HEK293 (cell line): ENCODE measurements at regions not wholly inside any gene's neighbourhood (a gene's known extent, or its start where the extent isn't known, plus 50 kb on each side); places are given as distances from the start of the nearest gene placed in this dataset.

Experiments used
- CTCF ChIA-PET: fragments of 350-600 bp; formaldehyde crosslinking; extraction: SDS; loops from one replicate; lab custom pipeline; 2021; ENCODE audit warnings: antibody characterized with exemption; lab: Yijun Ruan, JAX
- POLR2A ChIA-PET: fragments of 300-600 bp; formaldehyde crosslinking; extraction: SDS; loops from one replicate; lab custom pipeline; 2020; ENCODE audit warnings: antibody characterized with exemption, inconsistent platforms; lab: Yijun Ruan, JAX
- H3K27ac ChIP-seq: fragments of 200-500 bp; sonication (Bioruptor generic); 2 replicates; pipeline ENCODE4 v1.5.1; 2014; ENCODE audit warnings: low read depth, low read length, control low read depth, inconsistent platforms; ENCODE audit errors: extremely low read depth
- H3K36me3 ChIP-seq, 2 experiments: fragments of 200-500 bp in 1 of 2; sonication (Bioruptor generic) in 1 of 2; 1 replicate in 1 of 2; 2 replicates in 1 of 2; pipeline ENCODE4 v1.5.1; 2014 to 2017; ENCODE audit warnings: inconsistent platforms in 2 of 2, low read length in 2 of 2; ENCODE audit not compliant: control insufficient read depth in 2 of 2, insufficient read depth in 1 of 2
- H3K4me1 ChIP-seq: fragments of 200-500 bp; sonication (Bioruptor generic); 2 replicates; pipeline ENCODE4 v1.5.1; 2014; ENCODE audit warnings: mild to moderate bottlenecking, low read length, inconsistent platforms; ENCODE audit not compliant: control insufficient read depth, insufficient read depth
- H3K4me3 ChIP-seq: 2 replicates; pipeline ENCODE4 v1.5.1; 2011; ENCODE audit warnings: low read depth, mild to moderate bottlenecking, control low read depth, low read length, moderate library complexity
- H3K9me3 ChIP-seq: fragments of 200-500 bp; sonication (Bioruptor generic); 2 replicates; pipeline ENCODE4 v1.5.1; 2014; ENCODE audit warnings: low read depth, low read length, inconsistent platforms; ENCODE audit not compliant: control insufficient read depth, insufficient read depth
- HIC1 ChIP-seq: fragments of 450-650 bp; formaldehyde crosslinking; IDR thresholded peaks from 2 replicates; pipeline ENCODE4 v1.5.1; 2016; ENCODE audit warnings: missing biosample characterization, missing genetic modification characterization
- HOXC10 ChIP-seq: sonication (generic); formaldehyde crosslinking; IDR thresholded peaks from 2 replicates; pipeline ENCODE4 v1.8.1; 2023; ENCODE audit warnings: mild to moderate bottlenecking, missing genetic modification reagents
- KLF8 ChIP-seq: fragments of 450-650 bp; formaldehyde crosslinking; IDR thresholded peaks from 2 replicates; pipeline ENCODE4 v1.5.1; 2016; ENCODE audit warnings: missing biosample characterization, missing genetic modification characterization
- KLF9 ChIP-seq: fragments of 450-650 bp; formaldehyde crosslinking; IDR thresholded peaks from 2 replicates; pipeline ENCODE4 v1.5.1; 2016; ENCODE audit warnings: missing biosample characterization, missing genetic modification characterization, low read depth
- PRDM1 ChIP-seq: fragments of 450-650 bp; formaldehyde crosslinking; IDR thresholded peaks from 2 replicates; pipeline ENCODE4; 2016; ENCODE audit warnings: missing biosample characterization, missing genetic modification characterization
- SCRT2 ChIP-seq: fragments of 450-650 bp; formaldehyde crosslinking; IDR thresholded peaks from 2 replicates; pipeline ENCODE4 v1.5.1; 2016; ENCODE audit warnings: missing biosample characterization, missing genetic modification characterization
- WT1 ChIP-seq: fragments of 450-650 bp; formaldehyde crosslinking; IDR thresholded peaks from 2 replicates; pipeline ENCODE4 v1.5.1; 2016; ENCODE audit warnings: missing biosample characterization, missing genetic modification characterization
- ZBTB1 ChIP-seq: fragments of 450-650 bp; formaldehyde crosslinking; IDR thresholded peaks from 2 replicates; pipeline ENCODE4 v1.5.1; 2016; ENCODE audit warnings: missing biosample characterization, missing genetic modification characterization
- ZBTB17 ChIP-seq: fragments of 450-650 bp; formaldehyde crosslinking; IDR thresholded peaks from 2 replicates; pipeline ENCODE4 v1.5.1; 2016; ENCODE audit warnings: missing biosample characterization, missing genetic modification characterization
- ZNF169 ChIP-seq: fragments of 450-650 bp; formaldehyde crosslinking; IDR thresholded peaks from 2 replicates; pipeline ENCODE4 v1.5.1; 2016; ENCODE audit warnings: missing biosample characterization, missing genetic modification characterization
- ZNF202 ChIP-seq: fragments of 450-650 bp; formaldehyde crosslinking; IDR thresholded peaks from 2 replicates; pipeline ENCODE4 v1.5.1; 2016; ENCODE audit warnings: missing biosample characterization, missing genetic modification characterization, borderline replicate concordance
- ZNF292 ChIP-seq: fragments of 450-650 bp; formaldehyde crosslinking; IDR thresholded peaks from 2 replicates; pipeline ENCODE4 v1.5.1; 2016; ENCODE audit warnings: low read depth, missing biosample characterization, missing genetic modification characterization, borderline replicate concordance
- ZNF433 ChIP-seq: fragments of 450-650 bp; formaldehyde crosslinking; IDR thresholded peaks from 2 replicates; pipeline ENCODE4 v1.5.1; 2016; ENCODE audit warnings: missing biosample characterization, missing genetic modification characterization, low read depth
- ZNF48 ChIP-seq: fragments of 450-650 bp; formaldehyde crosslinking; IDR thresholded peaks from 2 replicates; pipeline ENCODE4 v1.5.1; 2016; ENCODE audit warnings: missing biosample characterization, missing genetic modification characterization
- ZNF530 ChIP-seq: fragments of 450-650 bp; formaldehyde crosslinking; IDR thresholded peaks from 2 replicates; pipeline ENCODE4 v1.5.1; 2016; ENCODE audit warnings: low read depth, missing biosample characterization, missing genetic modification characterization
- ZNF560 ChIP-seq: fragments of 450-650 bp; formaldehyde crosslinking; IDR thresholded peaks from 2 replicates; pipeline ENCODE4 v1.5.1; 2017; ENCODE audit warnings: missing biosample characterization, missing genetic modification characterization, borderline replicate concordance
- ZNF585B ChIP-seq: fragments of 450-650 bp; formaldehyde crosslinking; IDR thresholded peaks from 2 replicates; pipeline ENCODE4 v1.5.1; 2016; ENCODE audit warnings: missing biosample characterization, missing genetic modification characterization
- ZNF670 ChIP-seq: fragments of 450-650 bp; formaldehyde crosslinking; IDR thresholded peaks from 2 replicates; pipeline ENCODE4 v1.5.1; 2016; ENCODE audit warnings: missing biosample characterization, missing genetic modification characterization, low read depth
- TF ChIP-seq, protein P1 (sequence below): fragments of 450-650 bp; formaldehyde crosslinking; IDR thresholded peaks from 2 replicates; pipeline ENCODE4 v1.5.1; 2017; ENCODE audit warnings: missing biosample characterization, missing genetic modification characterization
- TF ChIP-seq, protein P2 (sequence below): fragments of 450-650 bp; formaldehyde crosslinking; IDR thresholded peaks from 2 replicates; pipeline ENCODE4 v1.5.1; 2016; ENCODE audit warnings: missing biosample characterization, missing genetic modification characterization
- TF ChIP-seq, protein P3 (sequence below): fragments of 450-650 bp; formaldehyde crosslinking; IDR thresholded peaks from 2 replicates; pipeline ENCODE4 v1.5.1; 2016; ENCODE audit warnings: missing biosample characterization, missing genetic modification characterization

GRCh38 chr6:164690241-164690640 lies 619.2 kb downstream of the C6orf118 start:
- TF ChIP-seq ZNF560 (tag by site-specific recombination) (no peak), SCRT2 (tag by site-specific recombination) (no peak), HIC1 (no peak), ZBTB17 (tag by site-specific recombination) (no peak), ZNF169 (no peak), HOXC10 (CRISPR knock-in tag) (no peak), ZNF670 (tag by site-specific recombination) (no peak)
- TF ChIP-seq, protein P1, sequence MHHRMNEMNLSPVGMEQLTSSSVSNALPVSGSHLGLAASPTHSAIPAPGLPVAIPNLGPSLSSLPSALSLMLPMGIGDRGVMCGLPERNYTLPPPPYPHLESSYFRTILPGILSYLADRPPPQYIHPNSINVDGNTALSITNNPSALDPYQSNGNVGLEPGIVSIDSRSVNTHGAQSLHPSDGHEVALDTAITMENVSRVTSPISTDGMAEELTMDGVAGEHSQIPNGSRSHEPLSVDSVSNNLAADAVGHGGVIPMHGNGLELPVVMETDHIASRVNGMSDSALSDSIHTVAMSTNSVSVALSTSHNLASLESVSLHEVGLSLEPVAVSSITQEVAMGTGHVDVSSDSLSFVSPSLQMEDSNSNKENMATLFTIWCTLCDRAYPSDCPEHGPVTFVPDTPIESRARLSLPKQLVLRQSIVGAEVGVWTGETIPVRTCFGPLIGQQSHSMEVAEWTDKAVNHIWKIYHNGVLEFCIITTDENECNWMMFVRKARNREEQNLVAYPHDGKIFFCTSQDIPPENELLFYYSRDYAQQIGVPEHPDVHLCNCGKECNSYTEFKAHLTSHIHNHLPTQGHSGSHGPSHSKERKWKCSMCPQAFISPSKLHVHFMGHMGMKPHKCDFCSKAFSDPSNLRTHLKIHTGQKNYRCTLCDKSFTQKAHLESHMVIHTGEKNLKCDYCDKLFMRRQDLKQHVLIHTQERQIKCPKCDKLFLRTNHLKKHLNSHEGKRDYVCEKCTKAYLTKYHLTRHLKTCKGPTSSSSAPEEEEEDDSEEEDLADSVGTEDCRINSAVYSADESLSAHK (tag by site-specific recombination): no peak
- TF ChIP-seq, protein P2, sequence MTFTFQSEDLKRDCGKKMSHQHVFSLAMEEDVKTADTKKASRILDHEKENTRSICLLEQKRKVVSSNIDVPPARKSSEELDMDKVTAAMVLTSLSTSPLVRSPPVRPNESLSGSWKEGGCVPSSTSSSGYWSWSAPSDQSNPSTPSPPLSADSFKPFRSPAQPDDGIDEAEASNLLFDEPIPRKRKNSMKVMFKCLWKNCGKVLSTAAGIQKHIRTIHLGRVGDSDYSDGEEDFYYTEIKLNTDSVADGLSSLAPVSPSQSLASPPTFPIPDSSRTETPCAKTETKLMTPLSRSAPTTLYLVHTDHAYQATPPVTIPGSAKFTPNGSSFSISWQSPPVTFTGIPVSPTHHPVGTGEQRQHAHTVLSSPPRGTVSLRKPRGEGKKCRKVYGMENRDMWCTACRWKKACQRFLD (tag by site-specific recombination): no peak
- ChIA-PET CTCF (no interaction called here), POLR2A (no interaction called here)
- Histone ChIP-seq H3K4me3 (no peak overlapping the region), H3K4me1 (no peaks in the 10 kb centered on the region), H3K36me3 (no peaks in the 10 kb centered on the region), H3K27ac (no peak overlapping the region), H3K9me3 (no peaks in the 10 kb centered on the region)

DNA sequence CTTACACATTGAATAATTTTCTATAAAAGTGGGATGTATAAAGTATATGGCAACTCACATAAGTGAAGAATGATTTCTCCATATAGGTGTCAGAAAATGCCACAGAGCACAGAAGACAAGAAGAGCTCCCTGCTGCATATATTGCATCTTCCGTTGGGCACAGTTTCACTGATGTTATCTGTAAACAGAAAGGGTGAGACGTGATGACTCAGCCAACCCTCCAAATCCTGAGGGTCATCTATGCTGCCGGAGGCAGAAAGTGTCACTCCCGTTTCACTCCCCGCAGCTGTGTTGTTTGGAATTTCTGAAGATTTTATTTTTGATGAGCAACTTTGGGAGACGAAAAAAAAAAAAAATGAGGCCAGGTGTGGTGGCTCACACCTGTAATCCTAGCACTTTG lies 644.1 kb downstream of the C6orf118 start:
- CTCF ChIA-PET: no interaction called here
- H3K4me3 ChIP-seq: no peak overlapping the region
- no peak for TF ChIP-seq PRDM1
- no peak for TF ChIP-seq ZBTB17 (tag by site-specific recombination)
- TF ChIP-seq ZNF530: no peak
- no peak for TF ChIP-seq ZNF202 (tag by site-specific recombination)
- TF ChIP-seq, protein P3, sequence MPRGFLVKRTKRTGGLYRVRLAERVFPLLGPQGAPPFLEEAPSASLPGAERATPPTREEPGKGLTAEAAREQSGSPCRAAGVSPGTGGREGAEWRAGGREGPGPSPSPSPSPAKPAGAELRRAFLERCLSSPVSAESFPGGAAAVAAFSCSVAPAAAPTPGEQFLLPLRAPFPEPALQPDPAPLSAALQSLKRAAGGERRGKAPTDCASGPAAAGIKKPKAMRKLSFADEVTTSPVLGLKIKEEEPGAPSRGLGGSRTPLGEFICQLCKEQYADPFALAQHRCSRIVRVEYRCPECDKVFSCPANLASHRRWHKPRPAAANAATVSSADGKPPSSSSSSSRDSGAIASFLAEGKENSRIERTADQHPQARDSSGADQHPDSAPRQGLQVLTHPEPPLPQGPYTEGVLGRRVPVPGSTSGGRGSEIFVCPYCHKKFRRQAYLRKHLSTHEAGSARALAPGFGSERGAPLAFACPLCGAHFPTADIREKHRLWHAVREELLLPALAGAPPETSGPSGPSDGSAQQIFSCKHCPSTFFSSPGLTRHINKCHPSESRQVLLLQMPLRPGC (tag by site-specific recombination): no peak
- no peak for TF ChIP-seq KLF8 (tag by site-specific recombination)
- no peak for TF ChIP-seq WT1
- no peak for TF ChIP-seq ZBTB1 (tag by site-specific recombination)
- no peak for TF ChIP-seq ZNF585B
- TF ChIP-seq KLF9: no peak
- no peak for TF ChIP-seq ZNF433 (tag by site-specific recombination)
- no peak for TF ChIP-seq ZNF292 (tag by site-specific recombination)
- no peak for TF ChIP-seq ZNF48 (tag by site-specific recombination)
- TF ChIP-seq, all 188 proteins: peak for 0
- POLR2A ChIA-PET: no interaction called here
- H3K9me3 ChIP-seq: no peaks in the 10 kb centered on the region
- H3K36me3 ChIP-seq: no peaks in the 10 kb centered on the region
- H3K27ac ChIP-seq: no peak overlapping the region
- no peaks in the 10 kb centered on the region for H3K4me1 ChIP-seq
